DMS114 treated with DMSO at 0.1 percent for 48 hours (cell line): ENCODE measurements at regions not wholly inside any gene's neighbourhood (a gene's known extent, or its start where the extent isn't known, plus 50 kb on each side); places are given as distances from the start of the nearest gene placed in this dataset.
"Not testable (repeated sequence)": the region's sequence is repeated elsewhere in the genome, so short reads cannot be mapped to it uniquely, and the experiment has no call there.

ENCODE experiments used
- DNase-seq: peaks from one replicate; lab custom pipeline; 2025; ENCODE audit not compliant: unreplicated experiment; lab: John Stamatoyannopoulos, UW

GRCh38 chr13:87295636-87296035 is 375.5 kb upstream of the SLITRK5 start:
- no peak for DNase-seq

- DNase-seq: no peak
Observed at GRCh38 chr13:87302034-87302433, 369.1 kb upstream of the SLITRK5 start.

GRCh38 chr13:87302931-87303330 is 368.2 kb upstream of the SLITRK5 start:
- DNase-seq: no peak

- no peak for DNase-seq
Observed at GRCh38 chr13:87311165-87311564, 360.0 kb upstream of the SLITRK5 start.

GRCh38 chr13:87314822-87315221 is 356.3 kb upstream of the SLITRK5 start:
- DNase-seq: no peak

- no peak for DNase-seq
Observed at GRCh38 chr13:87322386-87322785, 348.8 kb upstream of the SLITRK5 start.

GRCh38 chr13:87324558-87324957 is 346.6 kb upstream of the SLITRK5 start:
- no peak for DNase-seq

- DNase-seq: no peak
Observed at GRCh38 chr13:87331178-87331577, 340.0 kb upstream of the SLITRK5 start.

- no peak for DNase-seq
Observed at GRCh38 chr13:87333599-87333998, 337.6 kb upstream of the SLITRK5 start.

- DNase-seq: no peak
Observed at GRCh38 chr13:87334176-87334575, 337.0 kb upstream of the SLITRK5 start.

- DNase-seq: not testable (repeated sequence)
Observed at GRCh38 chr13:87336346-87336889, 334.8 kb upstream of the SLITRK5 start.

GRCh38 chr13:87344176-87344575 is 327.0 kb upstream of the SLITRK5 start:
- DNase-seq: no peak

- no peak for DNase-seq
Observed at GRCh38 chr13:87355451-87355850, 315.7 kb upstream of the SLITRK5 start.

- no peak for DNase-seq
Observed at GRCh38 chr13:87356314-87356713, 314.9 kb upstream of the SLITRK5 start.

- no peak for DNase-seq
Observed at GRCh38 chr13:87358319-87358718, 312.9 kb upstream of the SLITRK5 start.

- no peak for DNase-seq
Observed at GRCh38 chr13:87361216-87361615, 310.0 kb upstream of the SLITRK5 start.

- DNase-seq: no peak
Observed at GRCh38 chr13:87368639-87369038, 302.5 kb upstream of the SLITRK5 start.

GRCh38 chr13:87376081-87376480 is 295.1 kb upstream of the SLITRK5 start:
- no peak for DNase-seq

- no peak for DNase-seq
Observed at GRCh38 chr13:87384099-87384498, 287.1 kb upstream of the SLITRK5 start.

- DNase-seq: no peak
Observed at GRCh38 chr13:87393358-87393757, 277.8 kb upstream of the SLITRK5 start.

- no peak for DNase-seq
Observed at GRCh38 chr13:87398047-87398446, 273.1 kb upstream of the SLITRK5 start.

GRCh38 chr13:87403748-87404432 is 267.3 kb upstream of the SLITRK5 start:
- no peak for DNase-seq

GRCh38 chr13:87426742-87427141 is 244.4 kb upstream of the SLITRK5 start:
- DNase-seq: no peak
